HepG2 (cell line): ENCODE measurements at regions not wholly inside any gene's neighbourhood (a gene's known extent, or its start where the extent isn't known, plus 50 kb on each side); places are given as distances from the start of the nearest gene placed in this dataset.

ENCODE experiments used
- CTCF ChIP-seq: sonication (generic); formaldehyde crosslinking; IDR thresholded peaks from 2 replicates; pipeline ENCODE4 v1.5.0; 2020; ENCODE audit warnings: mild to moderate bottlenecking, missing genetic modification reagents, moderate library complexity
- HCFC1 ChIP-seq: fragments of 150-350 bp; IDR thresholded peaks from 2 replicates; pipeline ENCODE4 v1.6.1; 2014; ENCODE audit warnings: low read depth, low read length
- KDM5B ChIP-seq: sonication (generic); formaldehyde crosslinking; IDR thresholded peaks from 2 replicates; pipeline ENCODE4 v1.4.0; 2020; ENCODE audit warnings: missing genetic modification reagents, mild to moderate bottlenecking, borderline replicate concordance
- RARG ChIP-seq: sonication (generic); formaldehyde crosslinking; IDR thresholded peaks from 2 replicates; pipeline ENCODE4 v1.4.0; 2020; ENCODE audit warnings: low read depth, mild to moderate bottlenecking, missing genetic modification reagents
- ZBTB42 ChIP-seq: sonication (generic); formaldehyde crosslinking; IDR thresholded peaks from 2 replicates; pipeline ENCODE4 v1.5.0; 2020; ENCODE audit warnings: mild to moderate bottlenecking, missing genetic modification reagents
- TF ChIP-seq, protein P1 (sequence below): sonication (generic); formaldehyde crosslinking; IDR thresholded peaks from 2 replicates; pipeline ENCODE4 v1.5.0; 2020; ENCODE audit warnings: missing genetic modification reagents, mild to moderate bottlenecking, borderline replicate concordance

DNA sequence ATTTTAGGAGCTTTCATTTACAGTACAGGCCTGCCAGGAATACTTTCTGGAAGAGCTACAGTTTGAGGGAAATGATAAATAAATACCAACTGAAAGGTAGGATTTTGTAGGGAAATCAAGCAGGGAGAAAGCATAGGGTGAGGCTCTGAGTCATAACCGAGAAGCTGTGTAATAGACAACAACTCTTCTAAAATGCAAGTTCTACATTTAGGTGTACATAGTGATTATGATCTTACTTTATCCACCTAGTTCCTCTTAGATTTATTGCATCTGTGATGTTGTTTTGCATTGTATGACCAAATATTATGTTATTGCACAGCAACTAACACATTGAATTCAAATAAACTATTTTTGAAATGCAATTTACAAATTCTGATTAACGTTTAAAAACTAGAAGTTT, 819.3 kb downstream of the PLA2G4A start:
- TF ChIP-seq HCFC1 (no peak), KDM5B (CRISPR knock-in tag) (no peak), CTCF (no peak), ZBTB42 (CRISPR knock-in tag) (no peak), RARG (CRISPR knock-in tag) (no peak)
- TF ChIP-seq, protein P1, sequence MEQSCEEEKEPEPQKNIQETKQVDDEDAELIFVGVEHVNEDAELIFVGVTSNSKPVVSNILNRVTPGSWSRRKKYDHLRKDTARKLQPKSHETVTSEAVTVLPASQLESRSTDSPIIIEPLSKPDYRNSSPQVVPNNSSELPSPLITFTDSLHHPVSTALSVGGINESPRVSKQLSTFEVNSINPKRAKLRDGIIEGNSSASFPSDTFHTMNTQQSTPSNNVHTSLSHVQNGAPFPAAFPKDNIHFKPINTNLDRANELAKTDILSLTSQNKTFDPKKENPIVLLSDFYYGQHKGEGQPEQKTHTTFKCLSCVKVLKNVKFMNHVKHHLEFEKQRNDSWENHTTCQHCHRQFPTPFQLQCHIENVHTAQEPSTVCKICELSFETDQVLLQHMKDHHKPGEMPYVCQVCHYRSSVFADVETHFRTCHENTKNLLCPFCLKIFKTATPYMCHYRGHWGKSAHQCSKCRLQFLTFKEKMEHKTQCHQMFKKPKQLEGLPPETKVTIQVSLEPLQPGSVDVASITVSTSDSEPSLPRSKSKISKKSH, result no peak
